ENCODE measurements at regions not wholly inside any gene's neighbourhood (a gene's known extent, or its start where the extent isn't known, plus 50 kb on each side); places are given as distances from the start of the nearest gene placed in this dataset.
A peak's percentile ranks its signal among the peaks of the same experiment; 100 is the strongest.

DNA sequence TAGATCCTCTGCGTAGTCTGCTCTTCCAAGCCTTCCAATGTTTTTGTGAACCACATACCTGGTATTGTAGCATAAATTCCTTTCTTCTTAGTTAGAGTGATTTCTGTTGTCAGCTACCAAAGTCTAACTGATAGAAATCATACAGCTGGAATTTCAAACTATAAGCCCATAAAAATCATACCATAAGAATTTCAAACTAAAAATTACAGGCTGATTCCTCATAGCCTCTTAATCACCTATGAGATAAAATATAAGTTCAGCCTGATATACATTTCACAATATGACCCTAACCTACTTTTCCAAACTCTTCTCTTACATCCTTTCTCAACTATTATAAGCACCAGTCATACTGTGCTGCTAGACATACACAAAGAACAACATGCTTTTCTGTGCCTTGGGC, 64.8 kb downstream of the PTHLH start:
- no peak for DNase-seq (ENCODE audit: low read depth, low spot score)

DNA sequence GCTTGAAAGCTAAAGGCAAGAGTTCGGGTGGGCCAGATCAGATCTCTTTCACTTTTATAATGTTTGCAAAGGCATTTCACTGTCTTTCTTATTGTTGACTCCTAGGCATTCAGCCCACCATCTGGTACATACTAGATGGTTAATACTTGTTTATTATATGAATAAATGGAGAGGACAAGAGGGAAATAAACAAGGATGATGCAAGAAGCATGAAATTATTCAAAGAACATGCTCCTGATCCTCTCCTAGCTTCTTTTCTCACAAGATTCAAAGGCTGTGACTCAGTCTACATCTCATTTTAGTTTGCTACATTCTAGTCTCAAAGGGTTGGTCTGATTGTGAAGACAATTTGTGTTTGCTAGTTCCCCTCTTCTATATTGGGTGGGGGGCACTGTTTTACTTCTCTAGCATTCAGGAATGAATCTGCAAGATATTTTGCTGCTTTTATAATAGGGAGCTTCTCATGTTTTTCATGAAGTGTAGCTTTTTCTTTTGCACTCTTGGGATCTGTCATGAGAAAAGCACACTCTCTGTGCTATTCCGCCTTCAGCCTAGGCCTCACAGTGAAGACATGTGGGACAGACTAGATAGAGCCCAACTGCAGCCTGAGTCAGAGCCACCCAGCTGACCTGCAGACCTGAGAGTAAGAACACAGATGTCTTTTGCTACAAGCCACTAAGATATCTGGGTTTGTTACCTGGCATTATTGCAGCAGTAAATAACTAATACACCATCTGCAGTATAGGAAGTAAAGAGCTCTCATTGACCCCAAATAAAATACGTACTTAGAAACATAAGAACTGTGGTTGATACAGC, 65.7 kb downstream of the PTHLH start:
- no peak for DNase-seq (ENCODE audit: low read depth, low spot score)

DNA sequence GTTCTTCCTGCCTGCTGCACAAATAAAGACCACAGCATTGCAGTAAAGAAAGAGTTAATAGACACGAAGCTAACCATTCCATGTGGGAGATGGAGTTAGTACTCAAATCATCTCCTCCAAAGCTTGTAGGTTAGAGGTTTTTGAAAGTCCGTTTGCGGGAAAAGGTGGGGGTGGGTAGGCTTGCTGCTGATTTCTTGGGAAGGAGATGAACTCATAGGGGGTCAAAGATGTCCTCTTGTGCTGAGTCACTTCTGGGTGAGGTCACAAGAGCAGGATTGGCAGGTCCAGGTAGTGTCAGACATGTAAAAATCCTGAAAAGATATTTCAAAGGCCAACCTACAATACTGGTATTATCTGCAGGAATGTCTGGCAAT, 66.4 kb downstream of the PTHLH start:
- DNase-seq (ENCODE audit: low read depth, low spot score): no peak

DNA sequence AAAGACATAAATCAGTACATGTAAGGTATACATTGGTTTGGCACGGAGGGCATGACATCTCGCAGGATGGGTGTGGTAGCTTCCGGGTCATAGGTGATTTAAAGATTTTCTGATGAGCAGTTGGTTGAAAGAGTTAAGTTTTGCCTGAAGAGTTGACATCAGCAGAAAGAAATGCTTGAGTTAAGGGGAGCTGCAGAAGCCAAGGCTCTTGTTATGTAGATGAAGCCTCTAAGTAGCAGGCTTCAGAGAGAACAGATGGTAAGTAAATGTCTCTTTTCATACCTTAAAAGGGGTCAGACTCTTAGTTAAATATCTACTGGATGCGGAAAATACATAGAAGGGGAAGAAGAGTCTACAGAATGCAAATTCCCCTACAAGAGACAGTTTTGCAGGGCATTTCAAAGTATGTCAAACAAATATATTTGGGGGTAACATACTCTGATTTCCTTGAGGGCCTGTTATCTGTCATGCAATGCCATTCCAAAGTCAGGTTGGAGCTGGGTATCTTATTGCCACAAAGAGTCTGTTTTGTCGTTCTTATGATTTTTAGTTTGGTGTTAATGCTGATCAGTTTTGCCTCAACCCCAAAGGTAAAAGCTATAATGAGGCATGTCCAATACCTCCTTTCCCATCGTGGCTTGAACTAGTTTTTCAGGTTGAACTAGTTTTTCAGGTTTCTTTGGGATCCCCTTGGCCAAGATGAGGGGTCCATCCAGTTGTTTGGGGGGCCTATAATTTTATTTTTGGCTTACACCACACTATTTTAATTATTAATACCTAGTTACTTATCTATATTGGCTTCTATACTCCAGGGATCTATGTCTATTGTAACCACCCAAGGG, 67.0 kb downstream of the PTHLH start:
- no peak for DNase-seq (ENCODE audit: low read depth, low spot score)

DNA sequence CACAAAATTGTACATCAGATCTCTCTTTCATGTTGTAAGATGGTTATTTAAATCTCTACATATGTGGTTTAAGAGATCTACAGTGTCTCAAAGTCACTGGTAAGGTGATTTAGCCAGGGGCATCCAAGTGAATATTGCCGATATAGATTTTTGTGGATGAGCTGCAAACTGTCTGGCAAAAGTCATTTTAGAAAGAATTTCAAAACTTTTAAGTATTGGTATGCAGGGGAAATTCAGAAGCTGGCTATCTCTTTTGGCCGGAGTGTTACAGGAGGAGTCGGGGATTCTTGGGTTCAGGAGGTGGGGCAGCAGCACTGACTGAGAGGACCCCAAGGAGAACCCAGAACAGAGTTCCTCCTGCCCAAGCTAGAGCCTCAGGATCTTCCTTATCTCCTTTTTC, 69.9 kb downstream of the PTHLH start:
- DNase-seq (ENCODE audit: low read depth, low spot score): no peak

DNA sequence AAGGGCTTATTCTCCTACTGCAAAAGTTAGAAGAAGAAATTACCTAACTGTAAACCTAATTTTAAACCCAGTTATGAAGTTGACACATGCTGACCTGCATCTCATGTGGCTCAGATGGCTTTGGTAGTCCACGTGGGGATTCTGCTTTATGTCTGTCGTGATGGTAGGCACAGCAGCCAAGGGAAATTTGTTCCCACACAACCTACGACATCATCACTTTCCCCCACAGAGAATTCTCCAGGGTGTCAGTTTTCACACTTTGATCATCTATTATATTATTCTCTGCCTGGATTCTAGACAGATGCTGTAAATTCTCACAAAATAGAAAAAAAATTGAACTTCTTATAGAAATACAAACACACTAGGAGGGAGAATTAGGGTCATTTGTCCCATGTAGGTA, 70.6 kb downstream of the PTHLH start:
- no peak for DNase-seq (ENCODE audit: low read depth, low spot score)

DNA sequence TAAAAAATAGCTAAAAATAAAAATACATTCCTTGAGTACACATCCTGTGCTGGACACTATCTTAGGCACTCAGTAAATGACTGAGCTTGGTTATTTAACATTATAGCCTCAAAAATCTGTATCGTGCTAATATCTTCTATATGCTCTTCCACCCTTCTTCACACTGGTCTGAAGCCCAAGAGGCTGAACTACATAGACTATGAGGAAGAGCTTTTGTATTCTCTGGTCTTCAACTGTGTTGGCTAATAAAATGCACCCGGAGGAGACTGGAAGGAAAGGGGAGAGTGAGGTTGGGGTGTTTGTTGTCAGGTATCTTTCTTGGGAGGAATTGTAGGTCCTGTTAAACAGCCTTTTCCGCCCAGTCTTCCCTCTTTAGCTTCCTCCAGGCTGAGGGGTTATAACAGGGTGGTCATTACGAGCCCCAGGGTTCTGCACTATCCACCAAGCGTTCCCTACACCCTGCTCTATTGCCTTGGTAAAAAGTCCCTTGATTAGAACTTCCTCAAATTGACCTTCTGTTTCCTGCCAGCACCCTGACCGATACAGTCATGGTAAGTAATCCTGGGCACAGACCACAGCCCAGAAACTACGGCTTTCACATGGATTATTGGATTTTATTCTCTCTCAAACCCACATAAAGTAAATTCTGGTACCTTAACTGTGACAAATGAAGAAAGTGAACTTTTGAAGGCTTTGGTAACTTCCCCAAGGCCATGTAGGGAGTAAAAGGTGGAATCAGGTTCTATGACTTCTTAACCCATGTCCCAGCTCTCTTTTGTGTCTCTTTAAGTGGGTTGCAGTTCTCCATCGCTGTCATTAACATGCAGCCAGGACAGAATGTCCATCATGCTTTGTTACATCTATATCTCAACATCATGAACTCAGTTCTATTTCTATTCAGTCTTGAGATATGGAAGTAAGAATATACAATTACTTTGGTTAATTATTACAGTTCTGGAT, 71.3 kb downstream of the PTHLH start:
- DNase-seq (ENCODE audit: low read depth, low spot score): no peak

DNA sequence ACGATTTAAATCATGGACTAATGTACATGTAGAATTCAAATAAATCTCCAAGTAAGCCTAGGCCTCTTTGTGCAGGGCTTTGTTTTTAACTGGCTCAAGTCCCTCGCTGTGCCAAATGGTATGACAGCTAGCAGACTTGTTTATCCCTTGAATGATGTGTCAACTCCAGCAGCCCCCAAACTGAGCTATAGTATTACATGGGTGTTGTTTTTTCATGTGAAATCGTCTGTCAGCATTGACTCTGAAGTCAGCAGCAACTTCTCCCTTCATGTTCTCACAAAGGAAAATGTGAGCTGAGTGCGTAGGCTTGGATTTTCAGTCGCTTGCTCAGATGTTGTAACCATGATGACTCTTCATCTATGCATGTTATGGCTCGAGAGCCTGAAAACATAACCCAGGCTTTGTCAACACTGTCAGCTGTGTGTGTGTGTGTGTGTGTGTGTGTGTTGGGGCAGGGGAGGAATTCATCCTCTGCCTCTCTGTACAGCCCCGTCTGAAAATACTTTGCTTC, 73.3 kb downstream of the PTHLH start:
- DNase-seq (ENCODE audit: low read depth, low spot score): no peak

DNA sequence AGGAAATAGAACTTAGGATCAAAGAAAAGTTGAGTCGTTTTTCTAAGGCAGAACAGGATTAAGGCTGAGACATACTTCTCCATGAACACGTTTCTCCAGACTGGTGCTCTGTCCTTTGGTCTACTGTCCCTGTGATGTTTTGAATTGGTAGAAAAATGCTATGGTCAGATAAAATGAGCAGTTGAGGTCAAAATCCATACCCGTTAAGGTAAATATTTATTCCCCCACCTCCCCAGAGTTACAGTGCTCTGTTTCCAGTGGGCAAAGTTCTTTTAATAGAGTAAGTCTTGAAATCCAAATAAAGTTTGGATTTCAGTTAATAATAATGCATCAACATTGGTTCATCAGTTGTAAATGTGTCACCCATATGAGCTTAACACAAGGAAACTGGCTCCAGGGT, 74.5 kb downstream of the PTHLH start:
- DNase-seq (ENCODE audit: low read depth, low spot score): no peak

DNA sequence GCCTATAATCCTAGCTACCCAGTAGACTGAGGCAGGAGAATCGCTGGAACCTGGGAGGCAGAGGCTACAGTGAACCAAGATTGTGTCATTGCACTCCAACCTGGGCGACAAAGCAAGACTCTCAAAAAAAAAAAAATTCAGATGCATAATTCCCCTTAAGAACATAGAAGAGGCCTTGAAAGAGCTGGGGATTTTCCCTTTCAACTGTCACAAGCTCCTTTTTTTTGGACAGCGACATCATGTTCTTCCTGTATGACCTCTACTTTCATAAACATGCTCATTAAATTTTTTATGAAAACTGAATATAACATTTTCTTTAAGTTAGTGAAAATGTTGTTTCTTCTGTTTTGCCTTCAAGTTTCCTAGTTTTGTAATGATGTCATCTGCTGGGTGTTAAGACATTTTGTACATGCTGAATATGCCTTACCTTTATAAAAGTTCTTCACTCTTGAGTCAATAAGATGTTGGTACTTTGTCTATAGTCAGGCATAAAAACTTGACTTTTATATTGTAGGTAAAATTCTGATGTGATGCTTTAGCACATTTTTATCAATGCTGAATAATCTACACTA, 76.0 kb downstream of the PTHLH start:
- DNase-seq (ENCODE audit: low read depth, low spot score): no peak

DNA sequence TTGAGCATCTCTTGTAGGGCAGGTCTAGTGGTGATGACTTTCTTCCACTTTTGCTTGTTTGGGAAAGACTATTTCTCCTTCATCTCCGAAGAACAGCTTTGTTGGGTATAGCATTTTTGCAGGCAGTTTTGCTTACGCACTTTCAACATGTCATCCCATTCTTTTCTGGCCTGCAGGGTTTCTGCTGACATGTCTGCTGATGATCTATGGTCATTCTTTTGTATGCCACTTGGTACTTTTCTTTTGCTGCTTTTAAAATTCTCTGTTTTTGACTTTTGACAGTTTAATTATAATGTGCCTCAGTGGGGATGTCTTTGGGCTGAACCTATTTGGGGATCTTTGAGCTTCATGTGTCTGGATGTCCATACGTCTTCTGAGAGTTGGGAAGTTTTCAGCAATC, 78.2 kb downstream of the PTHLH start:
- no peak for DNase-seq (ENCODE audit: low read depth, low spot score)

DNA sequence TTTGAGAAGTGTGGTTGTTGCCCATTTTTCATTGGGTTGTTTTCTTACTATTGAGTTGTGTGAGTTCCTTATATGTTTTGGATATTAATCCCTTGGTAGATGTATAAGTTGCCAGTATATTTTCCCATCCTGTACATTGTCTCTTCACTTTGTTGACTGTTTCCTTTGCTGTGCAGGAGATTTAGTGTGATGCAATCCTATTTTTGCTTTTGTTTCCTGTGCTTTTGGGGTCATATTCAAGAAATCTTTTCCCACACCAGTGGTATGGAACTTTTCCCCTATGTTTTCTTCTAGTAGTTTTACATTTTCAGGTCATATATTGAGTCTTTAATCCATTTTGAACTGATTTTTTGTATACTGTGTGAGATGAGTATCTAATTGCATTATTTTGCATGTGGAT, 92.8 kb downstream of the PTHLH start:
- no peak for DNase-seq (ENCODE audit: low read depth, low spot score)

DNA sequence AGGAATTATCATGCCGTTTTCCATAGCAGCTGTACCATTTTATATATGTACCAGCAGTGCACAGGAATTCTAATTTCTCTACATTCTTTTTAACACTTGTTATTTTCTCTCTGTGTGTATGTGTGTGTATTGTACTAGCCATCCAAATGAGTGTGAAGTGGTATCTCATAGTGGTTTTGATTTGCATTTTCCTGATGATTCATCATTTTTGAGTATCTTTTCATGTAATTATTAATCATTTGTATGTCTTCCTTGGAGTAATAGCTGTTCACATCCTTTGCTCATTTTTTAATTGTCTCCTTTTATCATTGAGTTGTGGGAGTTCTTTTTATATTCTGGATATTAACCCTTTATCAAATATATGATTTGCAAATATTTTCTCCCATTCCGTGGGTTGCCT, 95.6 kb upstream of the MANSC4 start:
- no peak for DNase-seq (ENCODE audit: low read depth, low spot score)

DNA sequence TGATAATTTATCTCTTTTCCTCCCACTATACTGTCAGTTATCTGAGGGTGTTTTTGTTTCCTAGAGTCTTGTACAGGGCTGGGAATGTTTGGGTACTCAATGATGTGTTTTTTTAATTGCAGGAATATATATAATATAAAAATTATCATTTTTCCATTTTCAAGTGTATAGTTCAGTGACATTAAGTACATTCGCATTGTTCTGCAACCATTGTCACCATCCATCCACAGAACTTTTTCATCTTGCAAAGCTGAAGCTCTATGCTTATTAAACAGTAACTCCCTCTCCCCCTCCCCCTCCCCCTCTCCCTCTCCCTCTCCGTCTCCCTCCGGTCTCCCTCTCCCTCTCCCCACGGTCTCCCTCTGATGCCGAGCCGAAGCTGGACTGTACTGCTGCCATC, 93.0 kb upstream of the MANSC4 start:
- DNase-seq (ENCODE audit: low read depth, low spot score): no peak

DNA sequence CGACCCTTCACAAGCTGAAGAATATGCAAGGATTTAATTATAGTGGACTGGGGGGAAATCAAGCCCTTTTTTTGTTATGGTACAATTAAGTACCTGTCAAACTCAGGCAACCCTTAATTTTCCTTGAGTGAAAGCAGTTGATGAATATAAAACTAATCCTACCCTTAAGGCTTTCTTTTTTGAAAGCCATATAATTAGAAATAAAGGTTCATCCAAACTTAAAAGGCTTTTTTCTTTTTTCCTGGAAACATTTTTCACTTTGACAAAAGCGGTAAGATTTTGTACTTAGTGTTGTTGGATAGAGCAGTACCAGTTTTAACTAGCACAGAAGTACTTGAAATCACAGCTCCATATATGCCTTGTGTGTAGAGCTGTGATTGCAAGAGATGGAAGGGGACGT, 91.9 kb upstream of the MANSC4 start:
- no peak for DNase-seq (ENCODE audit: low read depth, low spot score)

DNA sequence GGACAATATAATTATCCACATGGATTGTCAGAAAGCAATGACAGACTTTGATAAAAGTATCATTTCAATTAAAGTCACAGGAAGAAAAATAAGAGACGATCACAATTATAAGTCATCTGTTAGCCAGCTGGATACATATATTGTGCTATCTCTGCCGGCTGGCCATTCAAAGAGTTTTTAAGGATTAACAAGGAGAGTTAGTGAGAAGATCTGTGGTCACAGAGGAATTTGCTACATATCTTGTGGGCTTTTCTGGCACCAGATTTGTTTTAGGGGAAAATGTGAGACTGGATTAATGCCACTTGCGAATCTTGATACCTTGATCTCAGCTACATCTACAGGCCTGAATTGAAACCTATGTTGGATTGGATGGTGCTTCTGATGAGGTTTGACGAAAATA, 90.9 kb upstream of the MANSC4 start:
- no peak for DNase-seq (ENCODE audit: low read depth, low spot score)

DNA sequence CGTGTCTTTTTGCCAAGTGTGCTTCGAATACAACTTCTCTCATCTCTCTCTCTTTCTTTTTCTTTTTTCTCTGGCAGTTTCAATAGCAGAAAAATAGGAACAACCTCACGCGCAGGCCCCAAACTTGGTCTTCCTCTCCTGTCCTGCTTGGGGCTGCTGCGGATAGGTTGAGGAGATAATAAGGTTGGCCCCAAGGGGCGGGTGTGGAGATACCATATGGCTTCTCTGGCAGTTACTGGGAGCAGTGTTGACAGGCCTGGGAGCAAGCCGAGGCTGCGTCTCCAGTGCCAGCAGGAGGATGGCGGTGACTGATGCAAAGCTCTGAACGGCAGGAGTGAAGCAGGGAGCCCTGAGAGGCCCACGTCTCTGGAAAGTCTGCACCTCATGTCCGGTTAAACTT, 89.5 kb upstream of the MANSC4 start:
- DNase-seq (ENCODE audit: low read depth, low spot score): no peak

DNA sequence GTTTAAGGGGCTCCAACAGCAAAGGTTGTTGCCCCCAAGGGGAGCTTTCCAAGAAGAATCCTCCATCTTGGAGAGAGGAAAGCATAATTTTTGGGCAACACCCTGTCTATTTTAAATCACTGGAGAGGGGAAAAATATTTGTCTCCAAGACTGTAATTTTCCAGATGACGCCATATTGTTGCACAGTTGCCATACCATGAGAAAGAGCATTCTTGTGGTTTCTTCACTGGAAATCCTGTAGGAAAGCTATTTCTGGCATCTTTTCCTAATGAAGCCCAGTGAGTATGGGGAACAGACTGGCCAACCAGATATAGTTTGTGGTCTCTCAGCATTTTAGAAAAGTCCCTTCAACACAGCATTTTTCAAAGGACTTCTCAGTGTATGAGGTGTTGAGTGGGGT, 88.1 kb upstream of the MANSC4 start:
- no peak for DNase-seq (ENCODE audit: low read depth, low spot score)

DNA sequence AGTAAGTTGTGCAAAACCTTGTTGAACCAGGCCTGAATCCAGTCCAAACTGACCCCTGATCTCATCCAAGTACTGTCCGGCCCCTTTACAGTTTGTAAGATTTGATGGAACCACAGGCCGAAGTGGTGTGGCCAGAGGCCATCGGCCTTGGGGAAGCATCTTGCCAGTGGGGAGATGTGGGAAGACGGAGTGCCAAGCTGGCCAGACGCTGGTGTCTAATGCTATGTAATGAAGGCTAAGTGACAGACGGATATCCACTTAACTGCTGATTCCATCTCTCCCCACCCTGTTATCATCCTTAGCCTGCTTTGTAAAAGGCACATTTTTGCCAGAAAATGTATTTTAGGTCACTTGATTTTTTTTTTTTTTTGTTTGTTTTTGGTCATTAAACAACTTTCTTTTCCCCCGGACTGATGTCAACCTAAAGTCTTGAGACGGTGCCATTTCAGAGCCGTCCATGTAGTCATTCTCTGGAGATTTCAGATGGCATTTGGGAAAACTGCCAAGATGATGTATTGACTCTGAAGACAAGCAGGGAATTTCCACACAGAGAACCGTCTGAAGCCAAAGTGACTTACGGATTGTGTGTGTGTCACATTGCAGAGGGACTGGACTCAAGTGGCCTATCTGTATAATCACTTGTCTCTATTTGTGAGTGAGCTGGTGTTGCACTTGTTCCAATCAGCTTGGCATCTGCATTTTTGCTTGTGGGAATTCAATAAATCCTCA, 86.5 kb upstream of the MANSC4 start:
- DNase-seq (ENCODE audit: low read depth, low spot score): no peak

DNA sequence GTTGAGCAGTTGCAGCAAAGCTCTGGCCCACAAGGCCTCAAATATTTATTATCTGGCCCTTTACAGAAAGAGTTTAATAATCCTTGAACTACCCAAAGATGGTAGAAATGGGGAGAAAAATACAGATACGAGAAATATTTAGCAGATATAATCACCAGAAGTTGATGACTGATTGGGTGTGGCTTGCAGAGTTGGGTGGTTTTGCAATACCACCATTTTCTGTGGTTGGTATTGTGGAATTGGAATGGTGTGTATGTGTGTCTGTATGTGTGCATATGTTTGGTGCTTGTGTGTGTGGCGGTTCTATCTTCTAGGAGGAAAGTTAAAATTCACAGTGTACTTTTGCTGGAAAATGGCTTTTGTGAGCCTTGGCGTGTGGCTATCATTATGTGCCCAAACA, 85.4 kb upstream of the MANSC4 start:
- no peak for DNase-seq (ENCODE audit: low read depth, low spot score)

DNA sequence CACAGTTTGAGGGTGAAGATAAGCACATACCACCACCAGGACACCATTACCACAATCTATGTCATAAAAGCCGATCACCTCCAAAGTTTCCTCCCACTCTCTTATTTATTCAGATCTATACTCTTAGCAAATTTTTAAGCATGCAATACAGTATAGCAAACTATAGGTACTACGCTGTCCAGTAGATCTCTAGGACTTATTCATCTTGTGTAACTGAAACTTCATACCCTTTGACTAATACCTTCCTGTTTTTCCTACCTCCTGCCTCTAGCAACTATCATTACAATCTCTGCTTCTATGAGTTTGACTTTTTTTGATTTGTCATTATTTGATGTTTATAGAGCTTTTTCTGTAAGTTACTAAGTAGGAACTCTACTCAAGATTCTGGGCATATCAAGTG, 84.5 kb upstream of the MANSC4 start:
- peak; percentile 1 for DNase-seq (ENCODE audit: low read depth, low spot score)

All from pulmonary artery endothelial cell (primary cell).